GM18502 (cell line): ENCODE measurements at regions not wholly inside any gene's neighbourhood (a gene's known extent, or its start where the extent isn't known, plus 50 kb on each side); places are given as distances from the start of the nearest gene placed in this dataset.
"Not testable (repeated sequence)": the region's sequence is repeated elsewhere in the genome, so short reads cannot be mapped to it uniquely, and the experiment has no call there.

Source experiments
- ATAC-seq: cut with Tn5 transposase; IDR thresholded peaks from one replicate; pipeline ENCODE4 v1.9.1; 2021; ENCODE audit warnings: mild to moderate bottlenecking; ENCODE audit not compliant: unreplicated experiment, poor library complexity

- ATAC-seq: no peak
Observed at GRCh38 chr14:28599605-28600004, 167.0 kb upstream of the FOXG1 start.

GRCh38 chr14:28603606-28604005 is 163.0 kb upstream of the FOXG1 start:
- no peak for ATAC-seq

GRCh38 chr14:28607661-28608060 is 158.9 kb upstream of the FOXG1 start:
- no peak for ATAC-seq

- ATAC-seq: no peak
Observed at GRCh38 chr14:28608443-28608842, 158.1 kb upstream of the FOXG1 start.

- ATAC-seq: peak; percentile 76
Observed at GRCh38 chr14:28608851-28609828, 157.4 kb upstream of the FOXG1 start.

GRCh38 chr14:28612414-28612813 is 154.2 kb upstream of the FOXG1 start:
- no peak for ATAC-seq

- ATAC-seq: no peak
Observed at GRCh38 chr14:28613532-28613931, 153.1 kb upstream of the FOXG1 start.

- no peak for ATAC-seq
Observed at GRCh38 chr14:28626780-28627179, 139.8 kb upstream of the FOXG1 start.

GRCh38 chr14:28629328-28630004 is 137.1 kb upstream of the FOXG1 start:
- ATAC-seq: no peak

GRCh38 chr14:28630100-28630499 is 136.5 kb upstream of the FOXG1 start:
- no peak for ATAC-seq

- ATAC-seq: no peak
Observed at GRCh38 chr14:28635387-28635786, 131.2 kb upstream of the FOXG1 start.

- not testable (repeated sequence) for ATAC-seq
Observed at GRCh38 chr14:28635816-28636215, 130.8 kb upstream of the FOXG1 start.

- not testable (repeated sequence) for ATAC-seq
Observed at GRCh38 chr14:28641189-28641588, 125.4 kb upstream of the FOXG1 start.

- ATAC-seq: no peak
Observed at GRCh38 chr14:28651148-28651547, 115.4 kb upstream of the FOXG1 start.

- no peak for ATAC-seq
Observed at GRCh38 chr14:28652782-28653181, 113.8 kb upstream of the FOXG1 start.

GRCh38 chr14:28653521-28653920 is 113.1 kb upstream of the FOXG1 start:
- ATAC-seq: no peak

GRCh38 chr14:28656704-28657255 is 109.8 kb upstream of the FOXG1 start:
- ATAC-seq: no peak

- ATAC-seq: no peak
Observed at GRCh38 chr14:28661171-28661772, 105.3 kb upstream of the FOXG1 start.

GRCh38 chr14:28666961-28667360 is 99.6 kb upstream of the FOXG1 start:
- no peak for ATAC-seq

GRCh38 chr14:28671425-28671824 is 95.2 kb upstream of the FOXG1 start:
- no peak for ATAC-seq

GRCh38 chr14:28673056-28673455 is 93.5 kb upstream of the FOXG1 start:
- no peak for ATAC-seq
